GM12872 (cell line): ENCODE measurements at regions not wholly inside any gene's neighbourhood (a gene's known extent, or its start where the extent isn't known, plus 50 kb on each side); places are given as distances from the start of the nearest gene placed in this dataset.

Source experiments
- CTCF ChIP-seq: IDR thresholded peaks from 3 replicates; pipeline ENCODE4 v1.5.1; 2011; ENCODE audit warnings: low read depth, mild to moderate bottlenecking, low read length, moderate library complexity; ENCODE audit not compliant: insufficient read depth

DNA sequence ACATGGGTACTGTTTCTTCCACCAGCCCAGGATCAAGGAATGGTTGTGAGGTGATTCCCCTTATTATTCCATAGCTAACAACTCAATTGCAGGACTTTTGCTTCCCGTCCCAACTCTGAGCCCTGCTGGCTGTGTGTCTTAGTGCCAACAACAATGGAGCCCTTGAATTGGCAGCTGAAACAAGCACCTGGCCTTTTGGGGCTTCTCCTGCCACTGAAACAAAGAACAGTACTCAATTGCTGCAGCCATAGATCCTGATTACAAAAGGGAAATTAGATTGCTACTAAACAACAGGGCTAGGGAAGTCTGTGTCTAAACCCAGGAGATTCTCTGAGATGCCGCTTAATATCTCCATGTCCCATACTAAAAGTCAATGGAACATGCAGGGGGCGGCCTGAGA, 61.3 kb upstream of the CARMIL1 start:
- TF ChIP-seq CTCF = no peak

- TF ChIP-seq CTCF = no peak
Measured at GRCh38 chr6:25218346-25218745, 60.8 kb upstream of the CARMIL1 start.

- TF ChIP-seq CTCF = no peak
Measured at GRCh38 chr6:25219216-25219916, 59.8 kb upstream of the CARMIL1 start.

DNA sequence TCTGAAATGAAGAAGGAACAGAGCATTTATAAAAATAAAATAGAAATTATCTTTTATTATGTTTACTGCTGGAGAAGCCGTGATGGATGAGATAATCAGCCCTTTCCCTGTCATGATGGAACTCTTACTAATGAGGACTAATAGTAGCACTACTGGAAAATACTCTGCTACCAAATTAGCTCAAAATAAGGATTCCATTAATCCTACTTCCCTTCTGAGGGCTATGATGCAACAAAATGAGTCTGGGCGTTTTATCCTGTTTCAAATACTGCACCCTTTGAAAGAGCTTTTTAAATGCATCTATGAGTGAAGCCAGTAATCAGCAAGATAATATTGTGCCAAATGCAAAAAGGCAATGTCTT, 59.3 kb upstream of the CARMIL1 start:
- no peak for TF ChIP-seq CTCF

DNA sequence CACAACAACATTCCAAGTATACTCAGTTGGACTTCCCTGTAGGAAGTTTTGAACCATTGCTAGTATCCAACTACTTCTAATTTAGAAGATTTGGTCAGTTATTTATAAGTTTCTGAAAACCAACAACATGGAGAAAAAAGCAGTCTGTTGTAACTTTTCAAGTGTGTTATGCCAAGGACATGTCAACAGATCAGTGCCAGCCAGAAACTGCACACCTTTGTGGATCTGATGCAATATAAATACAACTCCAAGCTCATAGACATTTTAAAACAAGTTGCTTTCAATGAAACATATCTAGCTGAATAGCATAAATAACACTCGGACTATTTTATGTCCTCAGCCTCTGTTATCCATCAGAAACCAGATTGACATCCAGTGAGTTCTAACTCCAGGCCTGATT, 58.3 kb upstream of the CARMIL1 start:
- TF ChIP-seq CTCF = no peak

GRCh38 chr6:25222006-25222678, 57.0 kb upstream of the CARMIL1 start:
- no peak for TF ChIP-seq CTCF

DNA sequence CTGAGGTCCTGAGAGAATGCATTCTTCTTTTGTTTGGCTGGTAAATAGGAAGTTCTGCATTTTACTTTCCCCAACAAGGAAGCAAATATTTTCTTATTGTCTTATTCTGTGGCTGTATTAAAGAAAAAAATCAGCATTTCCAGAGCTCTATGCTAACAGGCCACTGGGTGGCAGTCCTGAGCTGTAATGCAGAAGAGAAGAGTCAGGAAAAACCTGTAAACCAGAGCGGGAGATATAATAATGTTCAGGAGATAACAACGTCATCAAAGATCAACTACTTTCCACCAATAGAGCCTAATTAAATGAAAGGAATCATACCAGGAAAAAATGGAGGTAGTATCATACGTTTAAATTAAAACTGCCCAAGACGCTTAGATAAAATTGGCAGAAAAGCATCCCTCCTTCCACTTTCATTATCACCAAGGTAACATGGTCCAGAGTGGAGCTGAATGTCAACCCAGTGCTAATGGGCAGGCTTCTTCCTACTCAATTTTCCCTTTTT, 55.6 kb upstream of the CARMIL1 start:
- peak; percentile 80 for TF ChIP-seq CTCF
